Left hindlimb (tissue), 1 donor: ENCODE measurements at regions not wholly inside any gene's neighbourhood (a gene's known extent, or its start where the extent isn't known, plus 50 kb on each side); places are given as distances from the start of the nearest gene placed in this dataset.

Experiments used
- DNase-seq: peaks from one replicate; pipeline ENCODE4 v3.0.0-alpha.2; 2018

- no peak for DNase-seq
Observed at GRCh38 chr10:111357859-111358258, 281.0 kb downstream of the ADRA2A start.

GRCh38 chr10:111360260-111360925 is 283.6 kb downstream of the ADRA2A start:
- DNase-seq, result no peak

DNA sequence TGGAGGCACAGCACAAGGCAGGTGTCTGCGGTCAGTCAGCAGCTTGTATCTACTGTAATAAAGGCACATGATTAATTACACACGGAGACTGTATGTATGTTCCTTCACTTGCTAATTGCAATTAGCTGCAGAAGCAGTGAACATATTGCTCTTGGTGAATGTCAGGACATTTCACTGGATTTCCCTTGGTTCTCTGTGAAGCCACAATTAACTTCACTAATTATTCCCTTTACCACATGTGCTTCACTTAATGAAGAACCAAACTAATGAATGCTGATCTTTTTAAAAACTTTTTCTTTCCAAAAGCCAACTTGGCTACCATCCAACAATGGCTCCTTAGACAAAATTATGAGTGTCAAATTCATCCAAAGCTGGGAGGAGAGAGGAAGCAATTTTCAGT is 290.7 kb downstream of the ADRA2A start:
- no peak for DNase-seq

DNA sequence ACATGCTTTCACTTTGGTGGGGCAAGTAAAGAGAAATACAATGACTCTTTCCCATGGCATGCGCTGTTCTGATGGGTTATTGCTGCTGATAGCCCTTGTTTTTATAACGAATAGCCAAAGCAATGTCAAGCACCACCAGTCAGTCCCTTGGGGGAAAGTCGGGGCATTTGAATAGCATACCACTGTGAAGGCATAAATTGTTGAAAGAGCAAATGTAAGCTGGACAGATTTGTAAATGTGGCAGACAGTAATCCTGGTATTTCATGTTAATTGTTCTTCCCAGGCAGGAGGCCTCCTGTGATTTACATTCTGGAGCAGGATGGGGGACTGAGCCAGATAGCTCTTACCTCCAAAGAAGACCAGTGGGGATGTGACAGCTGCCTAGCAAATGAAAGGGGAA is 293.3 kb downstream of the ADRA2A start:
- DNase-seq, result no peak

DNA sequence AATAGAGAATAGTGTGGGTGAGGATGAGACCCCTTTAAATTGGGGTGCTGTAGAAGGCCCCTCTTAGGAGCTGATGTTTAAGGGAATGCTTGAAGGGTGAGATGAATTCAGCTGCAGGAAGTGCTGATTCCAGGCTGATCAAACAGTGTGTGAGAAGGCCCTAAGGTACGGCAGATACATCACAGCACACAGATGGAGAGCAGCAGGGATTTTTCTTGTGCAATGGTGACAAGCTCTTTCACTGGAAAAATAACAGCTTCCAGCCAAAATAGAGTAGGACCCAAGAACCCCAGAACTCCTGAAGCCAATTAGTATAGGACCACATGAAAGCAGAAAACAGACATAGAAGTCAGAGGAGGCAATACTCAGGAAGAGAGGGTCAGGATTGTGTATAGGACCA is 296.9 kb downstream of the ADRA2A start:
- DNase-seq, result no peak

DNA sequence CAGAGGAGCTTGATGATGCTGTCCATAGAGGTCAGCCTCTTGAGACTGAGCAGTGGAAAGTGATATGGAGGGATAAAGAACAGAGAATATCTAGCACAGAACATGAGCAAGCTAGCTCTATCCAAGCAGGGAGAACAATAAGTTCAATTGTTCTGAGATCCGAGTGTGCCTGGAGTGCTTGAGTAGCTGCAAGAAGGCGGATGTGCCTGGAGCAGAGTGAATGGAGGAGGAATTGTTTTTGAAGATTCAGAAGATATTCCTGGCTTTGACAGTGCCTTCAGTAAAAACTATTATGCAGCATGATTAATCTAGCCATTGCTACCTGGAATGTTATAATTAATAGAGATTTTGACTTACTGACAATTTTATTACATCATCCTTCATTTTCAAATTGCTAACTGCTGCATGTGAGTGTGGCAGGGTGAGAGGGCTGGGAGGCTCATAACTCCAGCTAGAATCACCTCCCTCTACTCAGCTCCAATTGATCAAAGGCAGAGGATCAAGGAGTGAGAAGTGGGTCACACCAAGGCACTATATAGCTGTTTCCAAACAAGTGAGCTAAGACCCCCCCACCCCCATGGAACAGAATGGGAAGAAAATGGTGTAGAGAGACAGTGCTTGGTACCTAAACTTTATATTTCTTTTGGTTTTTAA is 302.8 kb downstream of the ADRA2A start:
- DNase-seq, result no peak

DNA sequence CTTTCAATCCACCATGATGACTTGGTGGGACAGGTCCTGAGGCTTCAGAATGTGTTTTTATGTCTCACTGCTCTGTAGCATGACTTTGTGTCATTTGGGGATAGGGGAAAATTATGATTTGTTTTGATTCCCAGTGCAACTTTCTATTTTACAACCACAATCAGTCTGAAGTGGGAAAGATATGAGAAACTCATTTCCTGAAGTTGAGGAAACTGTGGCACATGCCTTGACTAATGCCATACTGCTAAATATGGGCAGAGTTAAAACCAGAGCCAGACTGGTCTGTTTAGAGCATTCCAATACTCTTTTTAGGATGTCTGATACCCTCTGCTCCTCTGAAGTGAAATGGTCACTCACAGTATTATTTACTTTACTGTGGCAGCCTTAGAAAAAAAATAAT is 307.7 kb downstream of the ADRA2A start:
- DNase-seq, result no peak

DNA sequence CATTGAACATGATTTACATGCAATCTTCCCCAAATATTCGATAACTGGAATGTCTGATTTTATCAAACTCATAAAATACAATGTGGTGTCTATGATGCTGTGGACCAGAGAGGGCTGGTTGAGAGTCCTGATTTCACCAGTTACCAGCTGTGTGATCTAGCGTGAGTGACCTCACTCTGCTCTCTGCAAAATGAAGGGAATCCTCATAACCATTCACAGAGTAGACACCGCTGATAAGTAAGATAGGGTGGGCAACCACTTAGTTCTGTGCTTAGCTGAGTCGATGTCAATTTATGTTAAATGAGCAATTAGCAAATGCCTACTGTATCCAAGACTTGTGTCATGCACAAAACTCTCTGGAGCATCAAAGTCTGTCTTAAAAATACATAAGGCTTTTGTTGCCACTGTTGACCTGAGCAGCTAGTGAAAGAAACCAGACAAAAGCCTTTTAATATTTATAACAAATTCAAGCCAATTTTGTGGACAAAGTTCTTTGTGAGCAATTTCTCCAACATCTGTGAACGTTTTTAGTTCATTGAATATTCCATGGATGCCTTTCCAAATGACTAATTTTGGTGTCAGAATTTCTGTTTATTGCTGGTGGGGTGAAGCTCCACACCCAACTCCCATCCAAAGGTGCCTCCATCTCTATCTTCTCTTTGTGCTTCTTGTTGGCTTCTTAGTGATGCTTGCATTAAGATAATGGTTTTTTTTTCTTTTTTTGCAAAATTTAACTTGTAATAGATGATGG is 314.2 kb downstream of the ADRA2A start:
- no peak for DNase-seq

GRCh38 chr10:111392159-111392558 is 315.3 kb downstream of the ADRA2A start:
- DNase-seq, result no peak

- DNase-seq, result no peak
Observed at GRCh38 chr10:111392910-111393309, 316.1 kb downstream of the ADRA2A start.

DNA sequence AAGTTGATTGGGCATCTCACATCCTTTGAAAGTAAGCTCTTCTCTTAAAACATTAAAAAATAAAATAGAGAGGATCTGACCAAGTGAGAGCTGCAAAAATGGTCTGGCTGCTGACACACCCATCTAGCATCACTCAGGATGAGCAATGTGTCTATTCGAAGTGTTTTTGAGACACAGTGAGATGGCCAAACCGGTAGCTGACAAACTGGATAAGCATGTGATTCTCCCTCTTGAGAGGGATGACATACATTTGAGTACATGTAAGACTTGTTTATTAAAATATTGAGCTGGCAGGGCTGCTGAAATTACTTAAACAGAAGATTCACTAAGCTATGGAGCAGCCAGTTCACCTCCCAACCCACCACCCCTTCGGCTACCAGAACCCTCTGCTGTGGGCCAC is 333.9 kb downstream of the ADRA2A start:
- DNase-seq, result no peak

- DNase-seq, result no peak
Observed at GRCh38 chr10:111425459-111425858, 348.6 kb downstream of the ADRA2A start.

DNA sequence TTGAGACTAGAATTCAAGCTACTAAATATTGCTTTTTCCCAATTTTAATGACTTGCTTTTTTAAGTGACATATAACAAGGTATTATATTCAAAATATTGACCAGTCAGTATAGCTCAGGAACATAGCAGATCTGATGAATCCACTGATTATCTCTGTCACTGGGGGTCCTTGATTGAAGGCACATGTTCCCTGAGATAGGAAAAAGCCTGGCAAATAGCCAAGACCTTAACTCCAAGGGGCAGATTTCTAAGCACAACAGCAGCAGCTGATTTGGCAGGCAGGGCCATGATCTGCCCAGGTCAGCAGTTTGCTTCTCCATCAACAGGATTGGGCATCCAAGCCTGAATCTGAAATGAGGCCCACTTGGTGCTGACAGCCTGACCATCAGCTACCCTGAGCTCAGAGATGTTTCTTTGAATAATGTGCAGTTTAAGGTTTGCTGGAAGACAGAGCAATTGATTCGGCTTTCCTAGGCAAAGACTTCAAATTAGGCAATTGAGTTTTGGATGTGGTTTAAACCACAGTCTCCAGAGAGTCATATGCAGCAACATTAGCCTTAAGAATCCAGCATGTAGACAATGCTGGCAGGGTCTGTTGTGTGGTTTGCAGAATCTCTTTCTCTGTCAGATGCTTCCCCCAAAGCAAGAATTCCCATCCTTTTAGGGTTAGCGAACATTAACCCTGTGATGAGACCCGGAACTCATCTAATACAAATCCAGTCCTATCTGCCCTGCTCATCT is 352.6 kb downstream of the ADRA2A start:
- DNase-seq, result no peak

- no peak for DNase-seq
Observed at GRCh38 chr10:111430070-111430469, 353.2 kb downstream of the ADRA2A start.

DNA sequence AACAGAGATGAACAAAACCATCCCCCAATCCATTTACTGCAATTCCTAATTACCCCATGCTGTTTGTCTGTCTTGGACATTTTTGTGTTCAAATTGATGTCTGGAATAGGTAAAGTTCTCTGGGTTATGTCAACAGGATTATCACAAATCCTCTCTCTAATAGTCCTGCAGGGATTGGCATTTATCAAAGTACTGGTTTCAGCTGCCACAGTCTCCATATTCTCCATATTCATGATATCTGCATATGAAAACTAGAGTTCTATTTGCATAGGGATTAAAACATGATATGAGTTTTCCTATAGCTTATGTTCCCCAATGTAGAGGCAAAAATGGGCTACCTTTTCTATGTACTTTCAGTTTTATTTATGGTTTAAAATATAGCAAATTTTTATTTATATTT is 355.8 kb downstream of the ADRA2A start:
- no peak for DNase-seq

DNA sequence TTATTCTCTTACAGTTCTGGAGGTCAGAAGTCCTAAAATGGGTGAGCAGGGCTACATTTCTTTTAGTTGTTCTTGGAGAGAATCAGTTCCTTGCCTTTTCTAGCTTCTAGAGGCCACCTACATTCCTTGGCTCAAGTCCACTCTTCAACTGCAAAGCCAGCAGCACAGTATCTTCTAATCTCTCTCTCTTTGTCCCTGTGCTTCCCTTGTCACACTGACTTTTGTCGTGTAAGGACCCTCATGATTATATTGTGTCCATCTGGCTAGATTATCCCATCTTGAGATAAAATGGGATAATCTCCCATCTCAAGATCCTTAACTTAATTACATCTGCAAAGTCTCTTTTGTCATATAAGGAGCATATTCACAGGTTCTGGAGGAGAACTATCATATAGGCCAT is 359.0 kb downstream of the ADRA2A start:
- DNase-seq, result no peak

DNA sequence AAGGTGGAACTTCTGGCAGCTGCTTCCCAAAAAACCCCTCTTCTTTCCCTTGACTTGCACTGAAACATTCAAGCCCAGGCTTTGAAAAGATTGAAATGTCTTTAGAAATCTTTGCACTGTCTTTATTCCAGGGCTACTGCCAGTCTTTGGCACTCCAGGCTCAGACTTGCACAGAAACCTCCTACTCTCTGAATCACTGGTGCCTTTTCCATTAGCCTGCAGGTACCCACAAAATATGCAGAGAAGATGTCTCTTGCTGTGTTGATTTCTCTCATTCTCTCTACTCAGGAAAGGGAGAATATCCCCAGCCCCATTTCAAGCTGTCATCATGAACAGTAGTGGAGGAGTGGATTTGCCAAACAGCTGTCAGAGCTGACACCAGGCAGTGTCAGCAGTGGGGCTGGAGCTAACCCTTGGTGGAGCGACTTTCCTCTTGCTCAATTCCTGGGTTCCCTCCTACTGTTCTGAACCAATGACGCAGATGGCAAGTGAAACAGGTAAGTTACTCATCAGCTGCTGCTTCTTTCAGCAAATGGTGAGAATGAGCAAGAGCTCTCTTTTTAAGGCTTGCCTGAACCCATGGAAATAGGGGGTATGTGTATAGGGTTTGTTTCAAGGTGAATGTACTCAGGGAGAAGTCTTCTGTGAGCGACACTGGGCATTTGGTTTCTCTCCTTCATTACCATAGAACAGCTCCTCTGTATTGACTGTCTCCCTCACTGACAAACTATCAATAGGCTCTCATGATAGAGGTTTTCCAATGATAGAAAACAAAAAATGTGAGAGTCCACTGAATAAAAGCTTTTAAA is 362.4 kb downstream of the ADRA2A start:
- DNase-seq, result no peak

- no peak for DNase-seq
Observed at GRCh38 chr10:111440501-111440900, 363.7 kb downstream of the ADRA2A start.

- DNase-seq, result no peak
Observed at GRCh38 chr10:111445667-111446066, 368.8 kb downstream of the ADRA2A start.

DNA sequence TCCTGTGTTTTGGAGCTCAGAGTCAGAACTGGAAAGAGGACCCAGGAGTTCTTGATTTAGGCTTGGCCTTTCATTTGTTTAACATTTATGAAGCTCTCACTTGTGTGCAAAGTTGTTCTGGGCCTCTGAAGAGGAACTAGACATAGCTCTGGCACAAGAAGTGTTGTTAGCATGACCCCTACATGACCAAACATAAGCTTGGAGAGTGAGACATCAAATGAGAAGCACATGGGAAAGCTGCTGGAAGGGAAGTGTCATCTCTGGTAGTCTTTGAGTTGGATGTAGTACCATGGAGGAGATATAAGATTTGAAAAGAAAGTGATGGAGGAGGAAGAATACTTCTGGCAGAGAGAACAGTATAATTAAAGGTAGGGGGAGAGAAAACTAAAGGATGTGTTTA is 370.1 kb downstream of the ADRA2A start:
- DNase-seq, result no peak

DNA sequence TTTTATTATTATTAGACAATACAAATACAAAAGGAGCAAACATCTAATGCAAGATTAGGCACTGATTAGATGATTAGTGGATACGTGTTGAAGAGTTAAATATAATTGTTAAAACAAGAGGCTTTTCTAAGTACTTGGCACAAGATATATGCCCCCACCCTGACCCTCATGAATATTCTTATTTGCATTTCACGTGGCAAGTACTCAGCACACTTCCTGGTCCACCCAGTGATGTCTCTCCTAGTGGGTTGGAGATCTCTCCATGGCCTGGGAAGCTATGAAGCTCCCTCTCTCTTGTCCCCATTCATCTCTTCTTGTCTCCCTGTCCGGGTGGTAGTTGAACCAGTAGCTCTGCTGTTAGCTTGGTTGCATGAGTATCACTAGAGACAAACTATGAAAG is 375.3 kb downstream of the ADRA2A start:
- no peak for DNase-seq

DNA sequence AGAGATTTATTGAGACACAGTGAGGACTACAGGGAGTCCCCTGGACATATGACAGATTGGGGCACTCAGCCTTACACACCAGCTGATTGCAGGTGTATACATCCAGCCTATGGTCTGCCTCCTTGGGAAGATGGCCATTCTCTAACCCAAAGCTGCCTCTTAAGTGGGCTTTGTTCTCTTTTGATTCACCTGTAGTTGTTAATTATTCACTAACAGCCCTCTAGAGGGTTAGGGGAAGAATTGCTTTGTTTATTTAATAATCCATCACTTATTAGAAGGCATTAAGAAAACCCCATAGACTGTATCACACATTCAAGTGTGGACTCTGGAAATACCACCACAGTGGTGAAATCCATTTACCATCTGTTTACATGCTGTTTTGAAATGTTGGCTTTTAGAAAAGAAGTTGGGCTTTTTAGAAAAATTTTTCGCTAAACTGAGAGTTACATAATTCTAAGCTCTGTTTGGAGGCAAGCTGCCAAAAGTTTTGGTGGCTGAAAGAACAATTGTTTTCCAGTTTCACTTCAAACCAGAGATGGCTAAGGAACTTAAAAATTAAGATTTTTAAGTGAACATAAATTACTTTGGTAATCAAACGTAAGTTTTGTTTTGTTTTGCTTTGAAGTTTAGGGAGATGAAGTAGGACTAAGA is 379.1 kb downstream of the ADRA2A start:
- no peak for DNase-seq
